A673 (cell line): ENCODE measurements at regions not wholly inside any gene's neighbourhood (a gene's known extent, or its start where the extent isn't known, plus 50 kb on each side); places are given as distances from the start of the nearest gene placed in this dataset.

ENCODE experiments used
- EZH2 ChIP-seq: fragments of 200-600 bp; sonication (generic); IDR thresholded peaks from 2 replicates; pipeline ENCODE4 v1.6.1; 2017; ENCODE audit warnings: borderline replicate concordance, low read depth, mild to moderate bottlenecking, mixed read lengths, antibody characterized with exemption, low read length; ENCODE audit not compliant: poor library complexity, severe bottlenecking
- TF ChIP-seq, protein P1 (sequence below): fragments of 300-800, 200-600 bp; sonication (generic); conservative IDR thresholded peaks from 2 replicates; pipeline ENCODE4 v1.5.1; 2017; ENCODE audit warnings: low read depth, mild to moderate bottlenecking, antibody characterized with exemption, low read length, moderate library complexity, mixed read lengths

DNA sequence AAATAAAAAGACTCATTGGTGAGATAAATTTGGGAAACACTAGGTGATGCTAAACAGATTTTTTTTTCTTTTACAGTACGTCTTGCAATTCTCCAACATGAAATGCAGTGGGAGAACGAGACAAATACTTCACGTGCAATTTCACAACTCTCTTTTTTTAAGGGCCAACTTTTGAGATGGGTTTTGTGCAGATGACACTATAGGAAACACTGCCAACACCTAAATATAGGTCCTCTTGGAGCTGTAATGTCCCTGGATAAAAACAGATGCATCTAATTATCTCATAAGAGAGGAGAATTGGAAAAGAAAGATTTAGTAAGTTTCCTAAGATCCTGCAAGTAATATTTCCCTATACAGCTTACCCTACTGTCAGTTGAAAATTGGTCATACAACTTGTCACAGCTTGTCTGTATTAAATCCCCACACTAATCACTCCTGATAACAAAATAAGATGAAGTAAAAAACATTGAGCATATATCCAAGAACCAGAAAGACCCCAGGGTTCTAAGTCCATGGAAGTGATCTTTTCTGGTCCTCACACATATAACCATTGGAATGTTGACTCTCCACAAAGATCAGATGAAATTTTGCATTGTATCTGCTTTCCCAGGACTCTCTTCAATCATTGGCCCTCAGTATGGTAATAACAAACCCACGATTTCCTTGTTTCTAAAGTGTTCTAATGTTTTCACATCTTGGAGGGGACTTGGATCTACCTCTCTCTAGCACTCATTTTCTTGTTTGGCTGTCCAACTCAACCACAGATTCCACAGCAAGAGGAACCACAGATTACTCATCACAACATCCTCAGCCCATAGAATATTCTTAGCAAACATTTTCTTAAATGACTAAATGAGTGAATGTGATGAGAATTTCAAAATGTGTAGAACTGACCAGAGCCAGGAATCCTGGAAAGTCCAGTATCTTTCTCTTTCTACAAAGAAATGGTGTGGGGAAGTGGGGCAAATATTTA, 769.4 kb upstream of the USP15 start:
- TF ChIP-seq, protein P1, sequence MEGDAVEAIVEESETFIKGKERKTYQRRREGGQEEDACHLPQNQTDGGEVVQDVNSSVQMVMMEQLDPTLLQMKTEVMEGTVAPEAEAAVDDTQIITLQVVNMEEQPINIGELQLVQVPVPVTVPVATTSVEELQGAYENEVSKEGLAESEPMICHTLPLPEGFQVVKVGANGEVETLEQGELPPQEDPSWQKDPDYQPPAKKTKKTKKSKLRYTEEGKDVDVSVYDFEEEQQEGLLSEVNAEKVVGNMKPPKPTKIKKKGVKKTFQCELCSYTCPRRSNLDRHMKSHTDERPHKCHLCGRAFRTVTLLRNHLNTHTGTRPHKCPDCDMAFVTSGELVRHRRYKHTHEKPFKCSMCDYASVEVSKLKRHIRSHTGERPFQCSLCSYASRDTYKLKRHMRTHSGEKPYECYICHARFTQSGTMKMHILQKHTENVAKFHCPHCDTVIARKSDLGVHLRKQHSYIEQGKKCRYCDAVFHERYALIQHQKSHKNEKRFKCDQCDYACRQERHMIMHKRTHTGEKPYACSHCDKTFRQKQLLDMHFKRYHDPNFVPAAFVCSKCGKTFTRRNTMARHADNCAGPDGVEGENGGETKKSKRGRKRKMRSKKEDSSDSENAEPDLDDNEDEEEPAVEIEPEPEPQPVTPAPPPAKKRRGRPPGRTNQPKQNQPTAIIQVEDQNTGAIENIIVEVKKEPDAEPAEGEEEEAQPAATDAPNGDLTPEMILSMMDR, result no peak
- no peak for TF ChIP-seq EZH2
